PC-9 (cell line): ENCODE measurements at regions not wholly inside any gene's neighbourhood (a gene's known extent, or its start where the extent isn't known, plus 50 kb on each side); places are given as distances from the start of the nearest gene placed in this dataset.

Source experiments
- BruUV-seq: library from RNA; stranded (reverse); fragments of 400-500 nt; replicated peaks from 2 replicates; lab custom pipeline; 2021; lab: Mats Ljungman, UMichigan
- CTCF ChIA-PET: fragments of 300-600 bp; sonication (Branson Sonifier 250); formaldehyde crosslinking; loops from one replicate; lab custom pipeline; 2022; ENCODE audit warnings: antibody characterized with exemption; lab: Charles Lee
- POLR2A ChIA-PET: fragments of 300-600 bp; sonication (Branson Sonifier 250); formaldehyde crosslinking; loops from one replicate; lab custom pipeline; 2022; ENCODE audit warnings: antibody characterized with exemption; ENCODE audit not compliant: unreplicated experiment; lab: Charles Lee
- DNase-seq, 2 experiments: peaks; one replicate each; pipeline versions ENCODE4 v3.0.0 to v3.0.0-alpha.2; 2015 to 2022; ENCODE audit warnings: mixed read lengths in 1 of 2
- H2AFZ ChIP-seq: fragments of 200-600 bp; sonication (generic); 2 replicates; pipeline ENCODE4 v1.8.1; 2017; ENCODE audit warnings: antibody characterized with exemption
- H3F3A ChIP-seq: fragments of 200-600 bp; sonication (generic); 2 replicates; pipeline ENCODE4 v1.8.1; 2017; ENCODE audit warnings: antibody characterized with exemption, mild to moderate bottlenecking, low read depth; ENCODE audit not compliant: insufficient read depth
- H3K27ac ChIP-seq: fragments of 200-600 bp; sonication (generic); 2 replicates; pipeline ENCODE4 v1.6.1; 2016; ENCODE audit warnings: mixed run types
- H3K27me3 ChIP-seq: fragments of 200-600 bp; sonication (generic); 2 replicates; pipeline ENCODE4 v1.6.1; 2016; ENCODE audit warnings: low read depth, mixed run types; ENCODE audit not compliant: insufficient read depth
- H3K36me3 ChIP-seq: fragments of 200-600 bp; sonication (generic); 2 replicates; pipeline ENCODE4 v1.6.1; 2016; ENCODE audit warnings: low read depth, mixed run types
- H3K4me1 ChIP-seq: fragments of 200-600 bp; sonication (generic); replicated peaks from 2 replicates; pipeline ENCODE4 v1.6.1; 2016; ENCODE audit warnings: mixed run types; ENCODE audit not compliant: insufficient read depth
- H3K4me2 ChIP-seq: fragments of 200-600 bp; sonication (generic); 2 replicates; pipeline ENCODE4 v1.6.1; 2017; ENCODE audit warnings: mixed run types
- H3K4me3 ChIP-seq: fragments of 200-600 bp; sonication (generic); 2 replicates; pipeline ENCODE4 v1.6.1; 2016; ENCODE audit warnings: mixed run types
- H3K79me2 ChIP-seq: fragments of 200-600 bp; sonication (generic); 2 replicates; pipeline ENCODE4 v1.6.1; 2017; ENCODE audit warnings: low read depth, mixed run types
- H3K9me2 ChIP-seq: fragments of 200-600 bp; sonication (generic); 2 replicates; pipeline ENCODE4 v1.8.1; 2017; ENCODE audit warnings: mild to moderate bottlenecking; ENCODE audit not compliant: insufficient read depth
- H3K9me3 ChIP-seq: fragments of 200-600 bp; sonication (generic); 2 replicates; pipeline ENCODE4 v1.8.1; 2016; ENCODE audit warnings: low read depth; ENCODE audit not compliant: insufficient read depth
- H4K20me1 ChIP-seq: fragments of 200-600 bp; sonication (generic); 2 replicates; pipeline ENCODE4 v1.8.1; 2017; ENCODE audit not compliant: insufficient read depth
- EZH2 ChIP-seq: fragments of 200-600 bp; sonication (generic); IDR thresholded peaks from 2 replicates; pipeline ENCODE4 v1.8.0; 2017; ENCODE audit warnings: antibody characterized with exemption, low read depth
- intact Hi-C: fragments of 100-400 bp; cut with micrococcal nuclease; formaldehyde crosslinking; loops from one replicate; pipeline ENCODE4 v1.10.0; 2022; ENCODE audit not compliant: unreplicated experiment
- TF ChIP-seq, protein P1 (sequence below): fragments of 200-600 bp; sonication (generic); conservative IDR thresholded peaks from 2 replicates; pipeline ENCODE4 v1.6.1; 2017; ENCODE audit warnings: mixed run types, antibody characterized with exemption, mild to moderate bottlenecking, moderate library complexity

DNA sequence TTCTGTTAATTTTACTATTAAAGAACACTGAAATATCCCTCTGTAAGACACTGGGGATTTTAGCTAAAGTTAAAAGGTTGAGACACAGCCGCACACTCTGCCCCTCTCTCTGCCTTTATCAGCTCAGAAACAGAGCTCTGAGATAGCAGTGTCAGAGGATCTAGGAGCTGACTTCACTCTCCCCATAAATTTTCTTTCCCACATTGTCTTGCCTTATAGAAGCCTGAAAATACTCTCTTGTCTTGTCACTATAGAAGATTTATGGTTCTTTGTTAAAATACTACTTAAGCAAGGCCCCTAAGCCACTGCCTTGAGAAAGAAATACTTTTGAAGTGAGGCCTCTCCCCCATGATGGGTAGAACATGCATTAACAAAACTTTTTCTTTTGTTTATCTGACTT is 105.7 kb upstream of the C10orf90 start:
- H3K79me2 ChIP-seq = no peaks in the 10 kb centered on the region
- no peak for DNase-seq
- H3K9me3 ChIP-seq = no peaks in the 10 kb centered on the region
- H3F3A ChIP-seq = no peaks in the 10 kb centered on the region
- H3K4me3 ChIP-seq = no peak overlapping the region
- H3K36me3 ChIP-seq = no peaks in the 10 kb centered on the region
- TF ChIP-seq EZH2 = no peak
- TF ChIP-seq, protein P1, sequence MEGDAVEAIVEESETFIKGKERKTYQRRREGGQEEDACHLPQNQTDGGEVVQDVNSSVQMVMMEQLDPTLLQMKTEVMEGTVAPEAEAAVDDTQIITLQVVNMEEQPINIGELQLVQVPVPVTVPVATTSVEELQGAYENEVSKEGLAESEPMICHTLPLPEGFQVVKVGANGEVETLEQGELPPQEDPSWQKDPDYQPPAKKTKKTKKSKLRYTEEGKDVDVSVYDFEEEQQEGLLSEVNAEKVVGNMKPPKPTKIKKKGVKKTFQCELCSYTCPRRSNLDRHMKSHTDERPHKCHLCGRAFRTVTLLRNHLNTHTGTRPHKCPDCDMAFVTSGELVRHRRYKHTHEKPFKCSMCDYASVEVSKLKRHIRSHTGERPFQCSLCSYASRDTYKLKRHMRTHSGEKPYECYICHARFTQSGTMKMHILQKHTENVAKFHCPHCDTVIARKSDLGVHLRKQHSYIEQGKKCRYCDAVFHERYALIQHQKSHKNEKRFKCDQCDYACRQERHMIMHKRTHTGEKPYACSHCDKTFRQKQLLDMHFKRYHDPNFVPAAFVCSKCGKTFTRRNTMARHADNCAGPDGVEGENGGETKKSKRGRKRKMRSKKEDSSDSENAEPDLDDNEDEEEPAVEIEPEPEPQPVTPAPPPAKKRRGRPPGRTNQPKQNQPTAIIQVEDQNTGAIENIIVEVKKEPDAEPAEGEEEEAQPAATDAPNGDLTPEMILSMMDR = no peak
- ChIA-PET POLR2A (no interaction called here), CTCF (no interaction called here)
- H3K27me3 ChIP-seq = no peaks in the 10 kb centered on the region
- H3K4me1 ChIP-seq = no peaks in the 10 kb centered on the region
- no peaks in the 10 kb centered on the region for H4K20me1 ChIP-seq
- no TSS peak for BruUV-seq
- no peak overlapping the region for H3K27ac ChIP-seq
- no peak overlapping the region for H3K4me2 ChIP-seq
- H3K9me2 ChIP-seq = no peaks in the 10 kb centered on the region
- intact Hi-C loops = no loop called here
- no peak overlapping the region for H2AFZ ChIP-seq

DNA sequence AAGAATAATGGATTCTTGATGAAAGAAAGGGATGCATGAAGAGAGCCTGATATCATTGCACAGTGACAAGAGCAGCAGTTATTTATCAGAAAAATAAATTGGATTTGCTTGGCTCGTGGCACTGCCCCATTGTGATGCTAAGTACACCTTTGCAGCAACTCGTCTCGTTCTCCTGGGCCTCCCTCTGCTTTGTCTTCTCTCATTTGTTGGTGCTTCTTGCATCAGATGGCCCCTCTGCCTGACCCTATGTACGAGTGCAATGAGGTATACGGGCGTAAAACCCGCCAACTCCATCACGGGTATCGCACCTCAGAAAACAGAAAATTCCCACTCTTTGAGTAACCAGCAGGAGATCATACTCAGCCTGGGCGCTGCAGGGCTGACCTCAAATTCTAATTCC is 107.2 kb upstream of the C10orf90 start:
- no peak for DNase-seq
- ChIA-PET CTCF (no interaction called here), POLR2A (no interaction called here)
- no peak overlapping the region for H3K4me3 ChIP-seq
- H4K20me1 ChIP-seq = no peaks in the 10 kb centered on the region
- no peaks in the 10 kb centered on the region for H3K79me2 ChIP-seq
- H3K9me2 ChIP-seq = no peaks in the 10 kb centered on the region
- H3K9me3 ChIP-seq = no peaks in the 10 kb centered on the region
- no TSS peak for BruUV-seq
- no peak overlapping the region for H3K4me2 ChIP-seq
- TF ChIP-seq, protein P1 = no peak
- no peak for TF ChIP-seq EZH2
- no peak overlapping the region for H2AFZ ChIP-seq
- no peaks in the 10 kb centered on the region for H3K27me3 ChIP-seq
- H3K4me1 ChIP-seq = 0 out of 2 replicates have a peak, but pooled peaks cover 7% of the 10 kb centered on the region
- H3K27ac ChIP-seq = no peak overlapping the region
- no peaks in the 10 kb centered on the region for H3K36me3 ChIP-seq
- intact Hi-C loops = no loop called here
- H3F3A ChIP-seq = no peaks in the 10 kb centered on the region

- no peak overlapping the region for H3K4me3 ChIP-seq
- intact Hi-C loops = no loop called here
- 0 out of 2 replicates have a peak, but pooled peaks cover 12% of the 10 kb centered on the region for H3K4me1 ChIP-seq
- H3K9me3 ChIP-seq = no peaks in the 10 kb centered on the region
- H3F3A ChIP-seq = no peaks in the 10 kb centered on the region
- no peaks in the 10 kb centered on the region for H3K9me2 ChIP-seq
- BruUV-seq = no TSS peak
- TF ChIP-seq, protein P1 = no peak
- no peak for TF ChIP-seq EZH2
- no peak overlapping the region for H2AFZ ChIP-seq
- POLR2A ChIA-PET = no interaction called here
- H3K27me3 ChIP-seq = no peaks in the 10 kb centered on the region
- no peaks in the 10 kb centered on the region for H3K79me2 ChIP-seq
- no peak overlapping the region for H3K4me2 ChIP-seq
- DNase-seq = no peak
- no peaks in the 10 kb centered on the region for H3K36me3 ChIP-seq
- no peak overlapping the region for H3K27ac ChIP-seq
- CTCF ChIA-PET = no interaction called here
- H4K20me1 ChIP-seq = no peaks in the 10 kb centered on the region
Observed at GRCh38 chr10:126781450-126782216, 111.1 kb upstream of the C10orf90 start.
